SK-N-MC (cell line): ENCODE measurements at regions not wholly inside any gene's neighbourhood (a gene's known extent, or its start where the extent isn't known, plus 50 kb on each side); places are given as distances from the start of the nearest gene placed in this dataset.

Experiments
- DNase-seq: peaks from one replicate; pipeline ENCODE4 v3.0.0-alpha.2; 2011; ENCODE audit warnings: low read depth, low spot score
- H3K27ac ChIP-seq: fragments of 200-600 bp; sonication (generic); 2 replicates; pipeline ENCODE4 v1.5.1; 2016; ENCODE audit warnings: mixed run types
- H3K36me3 ChIP-seq: fragments of 200-600 bp; sonication (generic); 2 replicates; pipeline ENCODE4 v1.6.1; 2017; ENCODE audit warnings: antibody characterized with exemption, low read length, mixed read lengths; ENCODE audit not compliant: insufficient read depth
- H3K4me3 ChIP-seq: fragments of 200-600 bp; sonication (generic); 2 replicates; pipeline ENCODE4 v1.5.1; 2016
- H3K9ac ChIP-seq: fragments of 200-600 bp; sonication (generic); 2 replicates; pipeline ENCODE4 v1.8.0; 2017; ENCODE audit warnings: mixed run types, mixed read lengths; ENCODE audit not compliant: insufficient read length
- H3K9me3 ChIP-seq: fragments of 200-600 bp; sonication (generic); 2 replicates; pipeline ENCODE4 v1.6.1; 2017; ENCODE audit warnings: low read depth, mild to moderate bottlenecking, antibody characterized with exemption, low read length, moderate library complexity, mixed read lengths
- EZH2 ChIP-seq: fragments of 200-600 bp; sonication (generic); IDR thresholded peaks from one replicate; pipeline ENCODE4 v1.6.1; 2017; ENCODE audit warnings: antibody characterized with exemption
- FOXP2 ChIP-seq: optimal IDR thresholded peaks from 2 replicates; pipeline ENCODE3; 2011; ENCODE audit warnings: mild to moderate bottlenecking, moderate library complexity; ENCODE audit not compliant: insufficient read depth; ENCODE audit errors: extremely low read length, control extremely low read depth
- POLR2AphosphoS5 ChIP-seq: IDR thresholded peaks from 2 replicates; pipeline ENCODE4 v1.6.1; 2012; ENCODE audit warnings: mild to moderate bottlenecking, low read depth, low read length, borderline replicate concordance

DNA sequence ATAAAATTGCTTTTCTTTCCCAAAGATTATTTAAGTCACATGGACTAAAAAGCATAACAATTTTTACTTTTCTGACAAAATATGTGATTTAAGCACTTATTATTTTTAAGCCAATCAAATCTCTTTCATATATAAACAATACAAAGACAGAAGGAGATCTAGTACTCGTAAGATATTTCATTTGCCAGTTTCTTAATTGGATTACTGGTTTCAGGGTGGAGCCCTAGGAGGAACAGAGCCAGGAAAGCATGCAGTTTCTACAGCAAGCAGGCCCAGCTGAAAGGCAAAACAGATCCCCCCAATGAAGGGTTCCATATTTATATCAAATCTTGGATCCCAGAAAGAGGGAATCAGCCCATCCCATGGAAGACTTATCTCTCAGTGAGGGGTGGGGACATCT lies 177.0 kb downstream of the KIF18A start:
- no peak for DNase-seq
- no peaks in the 10 kb centered on the region for H3K9me3 ChIP-seq

DNA sequence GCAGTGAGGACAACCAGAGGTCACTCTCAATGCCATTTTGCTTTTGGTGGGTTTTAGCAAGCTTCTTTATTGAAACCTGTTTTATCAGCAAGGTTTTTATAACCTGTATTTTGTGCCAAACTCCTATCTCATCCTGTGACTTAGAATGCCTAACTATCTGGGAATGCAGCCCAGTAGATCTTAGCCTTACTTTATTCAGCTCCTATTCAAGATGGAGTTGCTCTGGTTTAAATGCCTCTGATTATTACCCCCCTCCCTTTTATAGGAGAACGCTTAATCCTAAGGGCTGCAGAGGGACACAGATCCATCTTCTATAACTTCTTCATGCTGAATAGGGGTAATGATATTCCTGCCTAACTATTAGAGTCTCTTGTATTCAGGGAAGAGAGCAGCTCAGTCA lies 179.1 kb downstream of the KIF18A start:
- no peaks in the 10 kb centered on the region for H3K36me3 ChIP-seq
- H3K4me3 ChIP-seq = no peak overlapping the region
- no peak for DNase-seq
- H3K9ac ChIP-seq = no peak overlapping the region
- TF ChIP-seq FOXP2 (no peak), POLR2AphosphoS5 (no peak), EZH2 (no peak)
- H3K9me3 ChIP-seq = no peaks in the 10 kb centered on the region
- H3K27ac ChIP-seq = no peak overlapping the region

More for the DNA sequence above, 177.0 kb downstream of the KIF18A start:
- Histone ChIP-seq H3K36me3 (no peaks in the 10 kb centered on the region), H3K27ac (no peak overlapping the region), H3K4me3 (no peak overlapping the region), H3K9ac (no peak overlapping the region)
- no peak for TF ChIP-seq EZH2
- no peak for TF ChIP-seq FOXP2

DNA sequence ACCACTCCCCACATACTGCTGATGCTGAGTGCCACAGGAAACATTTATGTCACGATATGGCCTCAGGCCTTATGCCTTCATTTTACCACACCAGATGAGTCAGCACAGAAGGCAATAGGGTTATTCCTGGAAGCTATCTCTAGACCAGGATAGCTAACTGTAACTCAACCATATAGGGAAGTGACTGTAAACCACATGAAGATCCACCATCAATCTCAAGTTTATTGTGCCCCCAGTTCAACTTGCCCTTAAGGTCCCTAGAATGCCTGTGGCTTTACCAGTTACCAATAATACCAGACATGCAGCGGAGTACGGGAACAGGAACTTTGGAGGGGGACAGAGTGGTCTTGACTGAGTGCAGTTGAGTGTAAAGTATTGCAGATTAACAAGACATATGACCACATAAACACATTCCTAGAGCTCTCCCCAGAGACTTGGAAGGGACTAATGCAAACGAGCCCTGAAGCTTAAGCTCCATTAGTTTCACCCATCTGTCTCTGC lies 180.9 kb downstream of the KIF18A start:
- Histone ChIP-seq H3K27ac (no peak overlapping the region), H3K4me3 (no peak overlapping the region), H3K9me3 (no peaks in the 10 kb centered on the region), H3K36me3 (no peaks in the 10 kb centered on the region), H3K9ac (no peak overlapping the region)
- TF ChIP-seq EZH2 (no peak), FOXP2 (no peak), POLR2AphosphoS5 (no peak)
- peak; percentile 51 for DNase-seq

DNA sequence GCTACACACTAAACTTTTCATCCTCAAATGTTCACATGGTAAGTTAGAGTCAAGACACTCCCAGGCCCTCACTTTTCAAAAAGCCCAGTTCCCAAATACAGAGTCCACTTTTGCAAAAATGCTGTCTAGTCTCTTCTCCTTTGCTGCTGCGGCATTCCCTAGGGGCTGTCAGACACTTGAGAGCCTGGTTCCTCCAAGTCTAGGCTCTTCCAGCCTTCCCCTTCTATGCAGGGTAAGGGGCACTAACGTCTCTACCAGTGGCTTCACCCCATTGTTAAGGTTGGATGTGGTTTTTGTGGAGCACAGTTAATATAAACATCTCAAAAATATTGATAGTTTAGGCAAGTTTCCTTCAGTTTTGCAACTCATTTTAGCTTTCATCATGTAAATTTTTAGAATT lies 181.5 kb downstream of the KIF18A start:
- no peak overlapping the region for H3K9ac ChIP-seq
- no peaks in the 10 kb centered on the region for H3K36me3 ChIP-seq
- no peak overlapping the region for H3K4me3 ChIP-seq
- no peak overlapping the region for H3K27ac ChIP-seq
- TF ChIP-seq EZH2 (no peak), POLR2AphosphoS5 (no peak), FOXP2 (no peak)
- no peak for DNase-seq
- H3K9me3 ChIP-seq = no peaks in the 10 kb centered on the region

DNA sequence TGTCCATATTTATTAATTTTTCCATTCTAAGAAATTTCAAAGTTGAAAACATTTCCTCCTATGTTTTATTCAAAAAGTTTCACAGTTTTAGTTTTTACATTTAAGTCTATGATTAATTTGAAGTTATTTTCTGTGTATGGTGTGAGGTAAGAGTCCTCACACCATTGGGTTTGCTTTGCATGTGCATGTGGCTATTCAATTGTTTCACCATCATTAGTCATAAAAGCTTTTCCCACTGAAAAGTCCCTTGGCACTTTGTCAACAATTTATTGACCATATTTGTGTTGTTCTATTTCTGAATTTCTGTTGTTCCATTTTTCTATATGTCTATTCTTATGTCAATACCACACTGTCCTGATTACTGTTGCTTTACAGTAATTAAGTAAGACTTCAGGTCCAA lies 186.5 kb downstream of the KIF18A start:
- TF ChIP-seq POLR2AphosphoS5 (no peak), EZH2 (no peak), FOXP2 (no peak)
- H3K4me3 ChIP-seq = no peak overlapping the region
- no peak overlapping the region for H3K27ac ChIP-seq
- H3K9me3 ChIP-seq = no peaks in the 10 kb centered on the region
- H3K9ac ChIP-seq = no peak overlapping the region
- no peaks in the 10 kb centered on the region for H3K36me3 ChIP-seq
- DNase-seq = no peak

DNA sequence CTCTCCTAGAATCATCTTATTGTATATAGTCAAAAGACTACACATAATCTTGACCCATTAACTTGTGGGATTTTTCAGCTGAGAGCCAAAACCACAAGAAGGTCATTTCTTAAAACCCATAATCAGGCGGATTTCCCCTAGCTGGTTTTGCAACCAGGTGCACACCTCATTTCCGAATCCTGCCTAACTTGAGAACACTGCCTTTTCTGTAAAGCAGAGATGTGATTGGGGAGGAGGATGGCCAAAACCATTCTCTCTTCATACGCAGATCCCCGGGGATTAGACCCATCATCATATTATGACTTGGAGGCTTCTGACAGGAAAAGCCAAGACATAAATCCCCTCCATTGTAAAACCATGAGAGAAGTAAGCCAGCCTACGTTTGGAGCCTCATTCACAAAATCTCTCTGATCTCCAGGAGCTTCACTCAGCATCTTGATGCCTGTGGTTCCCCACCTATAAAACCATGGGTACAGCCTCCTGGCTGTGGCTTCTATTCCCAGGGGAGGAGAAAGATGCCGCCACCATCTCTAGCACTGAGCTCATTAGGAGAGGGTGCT lies 191.3 kb downstream of the KIF18A start:
- no peak for TF ChIP-seq POLR2AphosphoS5
- DNase-seq = no peak
- no peak overlapping the region for H3K4me3 ChIP-seq
- no peaks in the 10 kb centered on the region for H3K9me3 ChIP-seq
- H3K36me3 ChIP-seq = no peaks in the 10 kb centered on the region
- no peak overlapping the region for H3K9ac ChIP-seq
- no peak overlapping the region for H3K27ac ChIP-seq

DNA sequence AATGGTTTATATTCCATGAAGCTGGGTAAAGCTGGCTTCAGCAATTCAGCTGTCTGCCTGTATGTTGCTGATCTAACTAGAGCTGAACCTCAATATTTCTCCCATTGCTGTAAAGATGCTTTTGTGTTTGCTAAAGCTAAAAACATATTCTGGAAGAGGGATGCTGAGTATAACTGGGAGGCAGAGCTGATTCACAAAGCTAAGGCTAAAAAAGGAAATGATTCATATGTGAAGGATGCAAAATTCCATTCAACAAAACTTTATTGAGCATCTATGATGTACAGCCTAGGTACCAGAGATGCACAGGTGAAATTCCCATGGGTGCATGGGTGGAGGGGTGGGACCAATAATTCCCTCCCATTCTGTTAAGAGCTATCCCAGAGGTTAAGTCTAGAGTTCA lies 193.9 kb downstream of the KIF18A start:
- Histone ChIP-seq H3K9me3 (no peaks in the 10 kb centered on the region), H3K36me3 (no peaks in the 10 kb centered on the region), H3K27ac (no peak overlapping the region), H3K9ac (no peak overlapping the region), H3K4me3 (no peak overlapping the region)
- no peak for DNase-seq
- TF ChIP-seq FOXP2 (no peak), EZH2 (no peak), POLR2AphosphoS5 (no peak)

DNA sequence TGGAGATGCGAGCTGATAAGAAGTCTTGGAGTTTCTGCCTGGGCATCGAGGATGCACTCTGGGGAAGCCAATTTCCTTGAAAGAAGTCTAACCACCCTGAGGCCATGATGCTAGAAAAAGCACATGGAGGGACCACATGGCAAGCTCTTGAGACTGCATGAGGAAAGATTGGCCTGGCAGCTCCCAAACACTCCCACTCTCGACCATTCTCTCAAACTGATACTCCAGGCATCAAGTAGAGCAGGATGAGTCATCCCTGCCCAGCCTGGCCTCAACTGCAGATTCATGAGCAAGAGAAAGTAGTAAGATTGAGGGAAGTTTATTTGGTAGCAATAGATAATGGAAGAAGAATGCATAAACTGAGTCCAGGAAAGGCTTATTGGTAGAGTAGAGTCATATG lies 194.3 kb downstream of the KIF18A start:
- TF ChIP-seq FOXP2 (no peak), EZH2 (no peak), POLR2AphosphoS5 (no peak)
- no peak for DNase-seq
- H3K9me3 ChIP-seq = no peaks in the 10 kb centered on the region
- H3K27ac ChIP-seq = no peak overlapping the region
- H3K9ac ChIP-seq = no peak overlapping the region
- H3K36me3 ChIP-seq = no peaks in the 10 kb centered on the region
- H3K4me3 ChIP-seq = no peak overlapping the region

DNA sequence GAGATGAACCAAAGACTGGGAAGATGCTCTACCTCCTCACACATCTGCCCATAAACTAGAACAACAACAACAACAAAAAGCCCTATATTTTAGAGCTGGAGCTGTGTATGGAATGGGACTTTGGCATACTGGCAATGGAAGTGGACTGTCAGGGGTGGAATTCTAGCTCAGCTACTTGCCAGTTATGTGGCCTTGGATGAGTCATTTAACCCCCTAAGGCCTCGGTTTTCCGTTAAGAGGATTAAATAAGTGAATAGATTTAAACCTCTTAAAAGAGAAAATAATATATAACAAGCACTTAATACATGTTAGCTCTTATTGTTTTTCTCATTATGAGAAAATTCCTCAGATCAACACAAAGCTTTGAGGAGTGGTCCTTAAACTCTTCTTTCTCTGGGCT lies 195.0 kb downstream of the KIF18A start:
- TF ChIP-seq FOXP2 (no peak), POLR2AphosphoS5 (no peak), EZH2 (no peak)

More for the DNA sequence above, 195.0 kb downstream of the KIF18A start:
- H3K27ac ChIP-seq = no peak overlapping the region
- H3K4me3 ChIP-seq = no peak overlapping the region
- H3K9ac ChIP-seq = no peak overlapping the region
- H3K9me3 ChIP-seq = no peaks in the 10 kb centered on the region
- H3K36me3 ChIP-seq = no peaks in the 10 kb centered on the region
- DNase-seq = no peak
